Neural cell (in vitro differentiated cells): ENCODE measurements at regions not wholly inside any gene's neighbourhood (a gene's known extent, or its start where the extent isn't known, plus 50 kb on each side); places are given as distances from the start of the nearest gene placed in this dataset.

Experiments
- CTCF ChIP-seq: fragments of 450-650 bp; IDR thresholded peaks from 2 replicates; pipeline ENCODE4 v1.5.1; 2014; ENCODE audit warnings: antibody characterized with exemption, mild to moderate bottlenecking, moderate library complexity; ENCODE audit not compliant: poor library complexity, severe bottlenecking
- POLR2AphosphoS5 ChIP-seq: IDR thresholded peaks from 2 replicates; pipeline ENCODE4 v1.6.1; 2012
- RAD21 ChIP-seq: fragments of 450-650 bp; conservative IDR thresholded peaks from 2 replicates; pipeline ENCODE4 v1.6.1; 2014; ENCODE audit warnings: antibody characterized with exemption, mild to moderate bottlenecking, moderate library complexity
- TAF1 ChIP-seq: IDR thresholded peaks from 2 replicates; pipeline ENCODE4 v1.6.1; 2012; ENCODE audit warnings: low read depth
- TF ChIP-seq, protein P1 (sequence below): IDR thresholded peaks from 2 replicates; pipeline ENCODE4 v1.6.1; 2012; ENCODE audit warnings: borderline replicate concordance

DNA sequence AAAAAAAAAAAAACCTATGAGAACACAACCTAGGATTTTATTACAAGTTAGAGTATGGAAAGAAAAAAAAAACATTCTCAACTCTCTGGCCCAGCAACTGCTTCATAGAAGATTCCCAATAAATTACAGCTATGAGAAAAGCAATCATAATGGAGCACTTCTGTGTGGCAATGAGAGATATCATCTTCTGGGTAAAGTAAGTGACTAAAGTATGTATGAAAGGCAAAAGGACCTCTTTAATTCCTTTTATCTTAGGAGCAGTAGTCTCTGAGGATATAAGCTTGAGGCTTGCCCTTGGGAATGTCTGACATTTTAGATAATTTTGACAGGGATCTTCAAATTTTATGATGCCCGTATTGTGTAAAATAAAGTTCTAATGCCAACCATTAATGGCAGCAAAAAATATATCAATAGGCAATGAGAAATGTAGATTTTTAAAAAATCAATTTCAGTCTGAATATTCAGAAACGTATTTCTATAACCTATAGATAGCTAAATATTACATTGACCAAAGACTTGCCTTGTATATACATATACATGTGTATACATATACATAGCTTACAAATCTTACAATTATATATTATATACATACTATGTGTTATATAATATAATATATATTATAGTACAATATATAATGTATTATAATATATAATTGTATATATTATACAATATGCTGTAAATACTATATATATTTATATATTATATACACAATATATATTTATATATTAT lies 823.9 kb upstream of the SLITRK1 start:
- TF ChIP-seq TAF1 (no peak), POLR2AphosphoS5 (no peak), CTCF (no peak), RAD21 (no peak)
- TF ChIP-seq, protein P1, sequence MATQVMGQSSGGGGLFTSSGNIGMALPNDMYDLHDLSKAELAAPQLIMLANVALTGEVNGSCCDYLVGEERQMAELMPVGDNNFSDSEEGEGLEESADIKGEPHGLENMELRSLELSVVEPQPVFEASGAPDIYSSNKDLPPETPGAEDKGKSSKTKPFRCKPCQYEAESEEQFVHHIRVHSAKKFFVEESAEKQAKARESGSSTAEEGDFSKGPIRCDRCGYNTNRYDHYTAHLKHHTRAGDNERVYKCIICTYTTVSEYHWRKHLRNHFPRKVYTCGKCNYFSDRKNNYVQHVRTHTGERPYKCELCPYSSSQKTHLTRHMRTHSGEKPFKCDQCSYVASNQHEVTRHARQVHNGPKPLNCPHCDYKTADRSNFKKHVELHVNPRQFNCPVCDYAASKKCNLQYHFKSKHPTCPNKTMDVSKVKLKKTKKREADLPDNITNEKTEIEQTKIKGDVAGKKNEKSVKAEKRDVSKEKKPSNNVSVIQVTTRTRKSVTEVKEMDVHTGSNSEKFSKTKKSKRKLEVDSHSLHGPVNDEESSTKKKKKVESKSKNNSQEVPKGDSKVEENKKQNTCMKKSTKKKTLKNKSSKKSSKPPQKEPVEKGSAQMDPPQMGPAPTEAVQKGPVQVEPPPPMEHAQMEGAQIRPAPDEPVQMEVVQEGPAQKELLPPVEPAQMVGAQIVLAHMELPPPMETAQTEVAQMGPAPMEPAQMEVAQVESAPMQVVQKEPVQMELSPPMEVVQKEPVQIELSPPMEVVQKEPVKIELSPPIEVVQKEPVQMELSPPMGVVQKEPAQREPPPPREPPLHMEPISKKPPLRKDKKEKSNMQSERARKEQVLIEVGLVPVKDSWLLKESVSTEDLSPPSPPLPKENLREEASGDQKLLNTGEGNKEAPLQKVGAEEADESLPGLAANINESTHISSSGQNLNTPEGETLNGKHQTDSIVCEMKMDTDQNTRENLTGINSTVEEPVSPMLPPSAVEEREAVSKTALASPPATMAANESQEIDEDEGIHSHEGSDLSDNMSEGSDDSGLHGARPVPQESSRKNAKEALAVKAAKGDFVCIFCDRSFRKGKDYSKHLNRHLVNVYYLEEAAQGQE: no peak
